HFF-Myc (cell line): ENCODE measurements at regions not wholly inside any gene's neighbourhood (a gene's known extent, or its start where the extent isn't known, plus 50 kb on each side); places are given as distances from the start of the nearest gene placed in this dataset.

Experiments used
- DNase-seq: peaks from one replicate; pipeline ENCODE4 v3.0.0-alpha.2; 2011; ENCODE audit warnings: low read depth; ENCODE audit errors: extremely low read depth
- H3K4me3 ChIP-seq: replicated peaks from 2 replicates; pipeline ENCODE4 v1.5.1; 2011; ENCODE audit warnings: low read depth, mild to moderate bottlenecking, control low read depth, low read length
- TF ChIP-seq, protein P1 (sequence below): IDR thresholded peaks from 2 replicates; pipeline ENCODE4 v1.5.1; 2012; ENCODE audit warnings: mild to moderate bottlenecking, low read depth, low read length, control low read depth; ENCODE audit errors: missing control alignments

DNA sequence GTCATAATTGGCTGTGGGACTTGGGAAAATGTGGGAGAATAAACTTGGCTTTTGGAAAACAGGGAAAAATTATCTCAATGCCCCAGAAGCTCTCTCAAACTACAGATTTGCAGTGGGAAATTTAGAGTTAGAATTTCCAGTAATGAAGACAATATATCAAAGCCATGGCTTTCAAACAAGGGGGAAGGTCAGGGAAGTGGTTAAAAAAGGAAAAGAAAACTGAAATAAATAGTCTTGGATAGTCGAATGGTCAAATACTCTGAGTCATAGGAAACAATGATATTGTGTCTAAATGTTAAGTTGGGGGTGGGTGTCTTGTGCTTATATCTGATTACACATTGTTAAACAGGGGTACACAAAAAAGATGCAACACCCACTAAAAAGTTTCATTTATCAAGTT, 272.4 kb upstream of the COL8A1 start:
- no peak overlapping the region for H3K4me3 ChIP-seq
- TF ChIP-seq, protein P1, sequence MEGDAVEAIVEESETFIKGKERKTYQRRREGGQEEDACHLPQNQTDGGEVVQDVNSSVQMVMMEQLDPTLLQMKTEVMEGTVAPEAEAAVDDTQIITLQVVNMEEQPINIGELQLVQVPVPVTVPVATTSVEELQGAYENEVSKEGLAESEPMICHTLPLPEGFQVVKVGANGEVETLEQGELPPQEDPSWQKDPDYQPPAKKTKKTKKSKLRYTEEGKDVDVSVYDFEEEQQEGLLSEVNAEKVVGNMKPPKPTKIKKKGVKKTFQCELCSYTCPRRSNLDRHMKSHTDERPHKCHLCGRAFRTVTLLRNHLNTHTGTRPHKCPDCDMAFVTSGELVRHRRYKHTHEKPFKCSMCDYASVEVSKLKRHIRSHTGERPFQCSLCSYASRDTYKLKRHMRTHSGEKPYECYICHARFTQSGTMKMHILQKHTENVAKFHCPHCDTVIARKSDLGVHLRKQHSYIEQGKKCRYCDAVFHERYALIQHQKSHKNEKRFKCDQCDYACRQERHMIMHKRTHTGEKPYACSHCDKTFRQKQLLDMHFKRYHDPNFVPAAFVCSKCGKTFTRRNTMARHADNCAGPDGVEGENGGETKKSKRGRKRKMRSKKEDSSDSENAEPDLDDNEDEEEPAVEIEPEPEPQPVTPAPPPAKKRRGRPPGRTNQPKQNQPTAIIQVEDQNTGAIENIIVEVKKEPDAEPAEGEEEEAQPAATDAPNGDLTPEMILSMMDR: no peak
- no peak for DNase-seq

DNA sequence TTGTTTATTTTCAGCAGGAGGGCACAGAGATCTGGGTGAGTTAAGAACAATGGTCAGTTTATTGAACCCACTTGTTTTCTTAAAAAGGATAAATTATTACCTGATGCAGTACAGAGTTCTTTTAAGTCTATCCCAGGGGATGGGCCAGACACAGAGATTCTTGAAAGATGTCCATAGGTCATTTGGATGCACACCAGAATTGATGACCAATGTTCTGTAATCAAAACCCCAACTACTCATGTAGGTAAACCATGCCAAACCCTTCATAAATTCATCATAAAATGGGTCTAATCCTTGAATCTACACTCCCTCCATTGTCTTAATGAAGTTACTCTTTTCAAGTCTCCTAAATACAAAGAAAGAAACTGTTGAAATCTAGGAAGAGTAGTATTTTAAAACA, 273.0 kb upstream of the COL8A1 start:
- H3K4me3 ChIP-seq: no peak overlapping the region
- TF ChIP-seq, protein P1: no peak
- no peak for DNase-seq

GRCh38 chr3:99357131-99357530, 281.3 kb upstream of the COL8A1 start:
- TF ChIP-seq, protein P1: no peak
- DNase-seq: no peak
- H3K4me3 ChIP-seq: no peak overlapping the region

DNA sequence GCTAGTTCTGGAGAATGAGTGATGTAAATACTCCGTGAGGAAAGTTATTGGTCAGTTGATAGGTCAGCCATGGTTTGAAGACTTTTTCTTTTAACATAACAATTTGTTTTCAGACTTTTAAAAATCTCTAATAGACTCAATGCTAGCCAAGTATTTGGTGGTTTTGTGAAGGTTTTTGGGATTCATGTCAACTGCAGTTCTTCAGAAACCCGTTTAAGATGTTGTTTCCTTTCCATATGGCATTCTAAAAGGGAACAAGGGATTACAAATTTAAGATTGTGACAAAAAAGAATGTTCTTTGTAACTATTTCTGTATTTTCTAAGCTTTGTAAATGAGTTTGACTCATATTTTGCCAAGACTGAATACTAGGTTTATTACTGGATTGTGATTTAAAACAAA, 281.7 kb upstream of the COL8A1 start:
- H3K4me3 ChIP-seq: no peak overlapping the region
- no peak for DNase-seq
- TF ChIP-seq, protein P1: no peak

GRCh38 chr3:99355465-99355864, 282.9 kb upstream of the COL8A1 start:
- TF ChIP-seq, protein P1: no peak
- no peak for DNase-seq
- H3K4me3 ChIP-seq: no peak overlapping the region

DNA sequence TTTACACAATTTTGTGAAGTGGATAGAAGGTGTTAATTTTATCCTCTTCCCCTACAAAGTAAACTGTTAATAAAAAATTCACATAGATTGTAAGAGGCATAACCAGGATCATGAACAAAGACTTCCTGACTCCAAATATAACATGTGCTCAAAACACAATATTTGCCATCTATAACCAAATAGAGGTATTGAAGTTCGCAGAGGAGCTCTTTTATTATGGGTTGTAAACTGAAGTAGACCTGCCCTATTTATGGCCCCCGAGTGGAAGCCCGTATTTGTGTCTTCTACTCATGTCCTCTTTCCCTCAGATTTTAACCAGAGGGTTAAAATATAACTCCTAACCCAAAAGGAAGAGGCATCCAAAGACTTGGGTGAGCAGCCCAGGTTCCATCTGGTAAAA, 285.6 kb upstream of the COL8A1 start:
- DNase-seq: no peak
- TF ChIP-seq, protein P1: no peak
- no peak overlapping the region for H3K4me3 ChIP-seq

- H3K4me3 ChIP-seq: no peak overlapping the region
- TF ChIP-seq, protein P1: no peak
- DNase-seq: no peak
These were observed 287.3 kb upstream of the COL8A1 start for GRCh38 chr3:99351122-99351521.
